ENCODE measurements at regions not wholly inside any gene's neighbourhood (a gene's known extent, or its start where the extent isn't known, plus 50 kb on each side); places are given as distances from the start of the nearest gene placed in this dataset.

DNA sequence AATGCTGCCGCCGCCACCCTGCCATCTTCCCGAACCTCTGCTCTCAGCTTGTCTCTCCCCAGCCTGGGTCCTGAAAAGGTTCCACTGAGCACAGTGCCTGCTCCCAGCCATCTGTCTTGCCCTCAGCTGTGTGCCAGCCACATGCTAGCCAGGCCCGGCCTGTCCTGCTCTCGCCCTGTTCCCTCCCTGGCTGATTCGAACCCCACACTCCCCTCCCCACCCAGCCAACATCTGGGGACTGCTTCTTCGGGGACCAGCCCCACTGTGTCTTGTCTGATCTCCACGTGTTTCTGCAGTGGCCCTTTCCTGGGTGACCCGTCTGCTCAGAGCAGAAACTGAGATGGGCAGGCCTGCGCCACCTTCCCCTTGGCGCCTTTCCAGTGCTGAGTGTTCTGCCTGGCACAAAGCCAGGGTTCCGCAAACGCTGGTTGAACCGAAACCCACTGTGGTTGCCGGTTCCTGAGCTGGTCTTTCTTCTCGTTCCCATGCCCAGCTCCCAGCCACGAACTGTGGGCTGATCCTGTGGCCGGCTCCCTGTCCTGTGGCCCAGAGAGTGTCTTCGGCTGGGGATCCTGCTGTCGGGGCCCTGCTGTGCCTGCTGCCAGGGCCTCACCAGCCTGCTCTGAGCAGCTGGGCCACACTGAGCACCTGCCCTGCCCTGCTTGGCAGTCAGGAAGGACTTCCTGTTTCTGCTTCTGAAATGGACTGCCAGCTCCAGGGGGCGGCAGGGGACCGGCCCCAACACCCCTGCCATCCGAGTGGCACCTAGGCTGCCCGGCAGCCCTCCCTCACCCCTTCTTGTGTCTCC lies 62.7 kb upstream of the KLF13 start:
- H3K9ac ChIP-seq (replicated peaks; ENCODE audit: extremely low read depth, insufficient read depth, low read length), result no peak overlapping the region
- ChIA-PET CTCF (interaction anchor here (1.4 to 1.5 kb wide), 2 partner anchors 171 to 225 kb away, joined by 4 to 6 read pairs; no protein-coding TSS in a partner anchor), POLR2A (no interaction called here)
- no peaks in the 10 kb centered on the region for H3K4me1 ChIP-seq (ENCODE audit: control insufficient read depth, extremely low read depth, insufficient read depth, low read length)
- no peak overlapping the region for H3K4me2 ChIP-seq (ENCODE audit: insufficient read depth, low read length)
- H3K9me1 ChIP-seq (replicated peaks; ENCODE audit: control insufficient read depth, extremely low read depth, insufficient read depth, low read length), result no peaks in the 10 kb centered on the region
- DNase-seq (ENCODE audit: low read depth, low spot score) (peak; percentile 10), FAIRE-seq (no peak)
- no peaks in the 10 kb centered on the region for H3K79me2 ChIP-seq (ENCODE audit: control insufficient read depth, insufficient read depth, low read length)
- no peak overlapping the region for H2AFZ ChIP-seq (ENCODE audit: low read depth, low read length)
- dilution Hi-C loops (cut with MboI; ENCODE audit: extremely low pct_ligation_motif_present, low sequenced_read_pairs), result no loop called here
- H4K20me1 ChIP-seq (replicated peaks; ENCODE audit: control insufficient read depth, extremely low read depth, insufficient read depth, low read length), result no peaks in the 10 kb centered on the region
- H3K36me3 ChIP-seq (ENCODE audit: control insufficient read depth in 2 of 2, extremely low read depth in 1 of 2, insufficient read depth in 2 of 2, low read length in 2 of 2), result no peaks in the 10 kb centered on the region
- no peak overlapping the region for H3K4me3 ChIP-seq (replicated peaks in 1 of 3; ENCODE audit: insufficient read depth in 1 of 3, low read depth in 1 of 3, low read length in 3 of 3)
- H3K27ac ChIP-seq (ENCODE audit: insufficient read depth, low read depth, low read length), result no peak overlapping the region
- intact Hi-C loops (cut with micrococcal nuclease), result no loop called here
- no peaks in the 10 kb centered on the region for H3K9me3 ChIP-seq (replicated peaks; ENCODE audit: control insufficient read depth, insufficient read depth, low read length)
- no TSS peak for BruUV-seq (replicated peaks)
- TF ChIP-seq EZH2 (IDR thresholded peaks at IDR 0.05; ENCODE audit: borderline replicate concordance, low read depth, low read length, severe bottlenecking), result no peak
- TF ChIP-seq GATA2 (IDR thresholded peaks at IDR 0.05; ENCODE audit: insufficient read depth, insufficient read length, low read depth, low read length), result no peak
- TF ChIP-seq CTCF (IDR thresholded peaks at IDR 0.05; ENCODE audit: extremely low read depth in 1 of 2, insufficient read depth in 1 of 2, low read depth in 1 of 2, low read length in 2 of 2), result no peak
- no peak for TF ChIP-seq POLR2A (IDR thresholded peaks at IDR 0.05; ENCODE audit: low read depth, low read length)
- no peak for TF ChIP-seq POLR2AphosphoS5 (IDR thresholded peaks at IDR 0.05; ENCODE audit: insufficient read depth, low read depth, low read length)
- no peak for TF ChIP-seq MAX (IDR thresholded peaks at IDR 0.05; ENCODE audit: insufficient read depth, insufficient read length)
- TF ChIP-seq JUN (IDR thresholded peaks at IDR 0.05; ENCODE audit: borderline replicate concordance, insufficient read depth, insufficient read length, low read depth), result no peak
- TF ChIP-seq MYC (IDR thresholded peaks at IDR 0.05; ENCODE audit: low read depth, low read length), result no peak
- no peak for TF ChIP-seq FOS (IDR thresholded peaks at IDR 0.05; ENCODE audit: borderline replicate concordance, insufficient read depth, low read length)
- H3K27me3 ChIP-seq (ENCODE audit: control insufficient read depth in 2 of 2, insufficient read depth in 2 of 2, low read length in 2 of 2), result no peaks in the 10 kb centered on the region
